ENCODE measurements at regions not wholly inside any gene's neighbourhood (a gene's known extent, or its start where the extent isn't known, plus 50 kb on each side); places are given as distances from the start of the nearest gene placed in this dataset.

DNA sequence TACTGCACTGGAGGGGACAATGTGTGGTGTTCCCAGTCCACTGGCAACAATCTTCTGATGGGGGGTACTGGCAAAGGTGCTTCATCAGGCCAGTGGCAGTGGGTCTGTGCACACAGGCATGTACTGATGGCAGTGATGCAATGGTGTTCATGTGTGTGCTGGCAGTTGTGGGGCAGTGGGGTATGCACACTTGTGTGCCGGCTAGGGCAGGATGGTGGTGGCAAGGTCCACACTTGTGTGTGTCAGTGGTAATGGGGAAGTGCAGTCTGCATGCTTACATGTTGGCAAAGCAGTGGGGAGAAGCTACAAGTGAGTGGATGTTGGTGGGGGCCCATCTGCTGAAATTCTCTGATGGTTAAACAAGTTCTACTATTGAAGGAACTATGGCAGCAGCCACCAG is 504.6 kb upstream of the ZNF462 start:
- no peak for DNase-seq

DNA sequence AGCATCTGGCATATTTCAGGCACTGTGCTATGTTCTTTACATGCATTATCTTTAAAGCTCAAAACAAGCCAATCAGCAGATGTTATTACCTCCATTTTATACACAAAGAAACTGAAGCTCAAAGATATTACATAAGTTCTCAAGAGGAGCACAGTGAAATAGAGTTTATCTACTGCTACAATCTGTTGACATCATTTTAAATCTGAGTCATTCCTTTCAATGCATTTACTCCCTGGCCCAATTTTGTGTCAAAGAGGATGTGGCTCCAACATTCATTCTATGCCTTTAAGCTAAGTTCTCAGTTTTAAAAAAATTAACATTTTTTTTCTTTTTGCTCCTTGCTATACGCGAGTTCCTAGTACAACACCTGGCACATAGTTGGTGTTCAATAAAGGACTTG is 486.3 kb upstream of the ZNF462 start:
- no peak for DNase-seq

GRCh38 chr9:106383072-106383471 is 479.9 kb upstream of the ZNF462 start:
- no peak for DNase-seq

GRCh38 chr9:106387965-106388364 is 475.0 kb upstream of the ZNF462 start:
- DNase-seq: no peak

GRCh38 chr9:106393226-106393625 is 469.7 kb upstream of the ZNF462 start:
- DNase-seq: no peak

DNA sequence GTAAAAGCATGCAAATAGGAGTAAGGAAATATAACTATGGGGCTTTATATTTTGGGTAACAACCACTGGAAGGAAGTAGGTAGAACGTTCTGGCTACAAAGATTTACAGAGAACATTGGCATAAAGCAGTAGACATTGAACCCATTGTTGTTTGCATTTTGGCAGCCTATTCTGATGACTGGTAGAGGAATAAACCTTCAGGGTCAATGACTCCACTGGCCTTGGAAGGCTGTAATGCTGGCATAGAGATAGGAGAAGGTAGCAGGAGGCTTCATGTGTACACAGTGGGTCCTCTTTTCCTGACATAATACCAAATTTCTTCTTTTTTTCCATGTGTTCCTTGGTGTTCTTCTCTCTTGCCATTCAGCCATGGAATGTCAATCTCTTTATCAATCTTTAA is 462.8 kb upstream of the ZNF462 start:
- no peak for DNase-seq

DNA sequence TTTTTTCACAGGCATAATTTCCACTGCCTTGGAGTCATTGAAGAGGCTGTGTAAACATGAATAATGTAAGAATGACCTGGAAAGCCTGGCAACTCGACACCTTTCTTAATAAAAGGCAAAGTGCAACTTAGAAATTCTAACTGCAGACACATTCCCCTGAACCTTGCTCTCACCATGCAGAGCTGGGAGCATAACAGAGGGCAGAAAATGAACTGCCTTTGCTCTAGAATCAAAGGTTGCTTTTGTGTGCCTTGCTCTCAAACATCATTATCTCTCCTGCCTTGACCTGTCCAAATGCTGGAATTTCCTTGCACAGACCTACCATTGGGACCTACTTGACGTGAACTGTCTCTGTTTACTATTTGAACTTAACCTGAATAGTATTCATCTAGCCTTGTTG is 462.0 kb upstream of the ZNF462 start:
- DNase-seq: no peak

DNA sequence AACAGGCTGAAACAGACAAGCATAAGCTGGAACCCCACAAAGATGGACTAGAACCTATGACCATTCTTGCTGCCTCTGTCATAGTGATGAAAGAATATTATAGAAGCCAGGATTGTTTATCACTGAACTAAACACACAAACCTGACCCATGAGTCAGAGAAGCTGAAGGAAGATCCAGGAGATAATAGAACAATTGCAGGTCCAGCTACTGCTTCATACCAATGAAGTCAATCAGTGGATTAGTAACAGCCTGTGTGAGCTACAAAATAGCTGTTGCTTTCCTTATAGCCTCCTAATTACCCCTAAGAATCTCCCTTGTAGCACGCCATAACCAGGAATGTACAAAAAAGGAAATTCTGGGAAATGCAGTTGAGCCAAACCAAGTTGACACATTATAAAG is 459.9 kb upstream of the ZNF462 start:
- DNase-seq: no peak

GRCh38 chr9:106404137-106404536 is 458.8 kb upstream of the ZNF462 start:
- no peak for DNase-seq

DNA sequence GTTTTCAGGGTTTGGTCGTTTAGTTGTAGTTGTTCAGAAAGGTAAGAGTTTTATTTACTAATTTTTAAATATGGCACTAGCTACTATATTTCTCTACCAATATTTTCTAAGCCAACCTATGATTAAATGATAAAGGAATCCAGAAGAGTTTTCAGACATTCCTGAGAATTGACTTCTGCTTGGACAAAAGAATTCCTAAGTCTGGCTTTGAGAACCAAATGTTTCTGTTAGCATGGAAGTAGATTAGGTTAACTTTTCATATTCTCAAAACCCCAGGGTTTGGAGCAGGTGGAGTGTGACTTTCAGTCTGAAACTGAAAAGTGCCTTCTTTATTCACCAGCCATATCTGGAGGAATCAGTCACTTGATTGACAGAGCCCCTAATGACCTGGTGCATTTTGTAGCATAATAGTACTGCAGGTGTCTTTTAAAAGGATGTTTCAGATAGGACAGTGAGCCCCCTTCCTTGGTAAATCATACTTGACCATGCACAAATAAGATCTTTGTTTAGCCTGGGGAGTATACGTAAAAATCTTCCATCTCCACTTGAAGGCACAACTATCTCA is 457.0 kb upstream of the ZNF462 start:
- DNase-seq: no peak

GRCh38 chr9:106414042-106414441 is 448.9 kb upstream of the ZNF462 start:
- DNase-seq: no peak

DNA sequence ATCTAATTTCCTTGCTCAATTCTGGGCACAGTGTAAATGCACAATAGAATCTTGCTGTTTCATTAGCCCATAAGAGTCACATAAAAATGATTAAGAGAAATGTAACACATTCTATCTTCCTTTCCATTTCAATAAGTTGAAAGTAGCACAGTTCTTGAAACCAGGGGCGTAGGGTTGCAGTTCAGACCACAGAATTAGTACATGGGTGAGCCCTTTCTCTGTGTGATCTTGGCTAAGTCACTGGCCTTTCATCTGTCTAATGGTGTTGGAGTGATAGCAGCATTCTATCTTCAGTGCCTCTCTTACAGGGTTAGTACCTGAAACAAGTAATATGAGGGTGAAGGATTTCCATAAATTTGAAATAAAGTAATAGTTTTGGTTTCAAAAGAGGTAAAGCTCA is 445.3 kb upstream of the ZNF462 start:
- no peak for DNase-seq

DNA sequence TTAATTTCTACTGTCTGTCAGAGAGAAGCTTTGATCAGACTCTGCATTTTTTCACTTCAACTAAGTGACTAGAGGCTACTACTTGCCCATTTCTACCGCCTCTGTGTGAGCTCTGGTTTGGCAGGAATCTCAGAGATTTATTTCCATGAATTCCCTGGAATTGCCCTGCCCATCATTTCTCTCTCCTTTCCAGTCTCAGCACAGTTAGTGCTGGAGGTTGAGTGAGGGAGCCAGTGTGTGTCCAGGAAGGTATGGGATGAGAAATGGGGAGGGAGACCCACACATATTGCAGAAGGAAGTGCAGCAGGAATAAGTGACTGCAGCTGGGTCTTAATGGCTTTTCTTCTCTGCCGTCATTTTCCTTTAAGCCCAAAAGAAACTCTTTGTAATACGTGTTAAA is 443.1 kb upstream of the ZNF462 start:
- DNase-seq: no peak

GRCh38 chr9:106420511-106420944 is 442.4 kb upstream of the ZNF462 start:
- DNase-seq: peak; percentile 19

DNA sequence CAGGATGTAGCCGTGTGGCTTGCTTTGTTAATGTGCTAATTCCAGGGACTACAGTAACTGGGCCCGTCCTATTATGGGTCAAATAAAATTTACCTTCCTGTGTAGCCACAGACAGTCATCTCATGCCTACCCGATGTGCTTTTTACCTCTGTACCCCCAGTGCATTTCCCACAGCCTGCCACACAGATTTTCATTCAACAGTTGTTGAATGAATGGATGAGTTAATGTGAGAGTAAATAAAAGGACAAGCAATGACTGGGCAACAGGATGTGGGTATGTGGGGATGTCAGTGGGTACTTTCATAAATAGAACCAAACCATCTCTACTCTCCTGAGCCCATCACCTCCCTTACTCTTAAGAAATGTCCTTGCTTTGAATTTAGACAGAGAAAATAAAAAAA is 441.2 kb upstream of the ZNF462 start:
- no peak for DNase-seq

DNA sequence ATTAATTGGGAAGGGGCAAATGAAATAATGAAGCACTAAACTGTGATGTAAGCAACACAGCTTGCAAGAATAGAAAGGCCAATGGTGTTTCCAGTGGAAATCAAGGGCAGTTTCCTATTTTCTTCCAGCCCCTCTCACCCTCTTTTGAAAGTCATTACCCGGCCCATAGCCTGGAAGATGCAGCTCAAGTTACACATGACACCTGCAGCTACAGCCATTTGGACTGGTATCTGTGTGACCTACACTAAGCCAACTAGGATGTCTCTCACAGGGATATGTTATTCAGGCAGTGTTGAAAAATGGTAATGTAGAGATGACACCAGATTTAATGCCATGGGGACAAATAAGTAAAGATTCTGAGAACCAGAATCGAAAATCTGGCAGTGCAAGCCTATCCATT is 439.4 kb upstream of the ZNF462 start:
- DNase-seq: no peak

GRCh38 chr9:106432631-106433030 is 430.3 kb upstream of the ZNF462 start:
- DNase-seq: no peak

DNA sequence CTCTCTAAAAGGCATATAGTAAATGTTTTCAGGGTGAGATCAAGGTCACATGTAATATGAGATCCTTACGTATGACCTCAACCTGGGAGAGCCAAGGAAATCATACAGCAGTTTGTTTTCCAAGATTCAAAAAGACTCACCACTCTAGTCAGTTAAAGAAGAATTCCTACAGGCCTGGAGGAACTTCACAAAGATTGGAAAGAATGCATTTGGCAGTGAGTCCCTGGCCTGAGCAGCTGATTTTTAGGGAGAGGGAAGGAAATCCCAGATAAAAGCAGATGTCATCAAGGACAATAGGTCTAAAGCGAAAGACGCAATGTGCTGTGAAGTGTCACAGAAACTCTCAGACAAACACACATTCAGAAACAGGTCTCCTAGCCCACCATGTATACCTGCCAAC is 424.0 kb upstream of the ZNF462 start:
- no peak for DNase-seq

GRCh38 chr9:106441283-106441682 is 421.7 kb upstream of the ZNF462 start:
- no peak for DNase-seq

DNA sequence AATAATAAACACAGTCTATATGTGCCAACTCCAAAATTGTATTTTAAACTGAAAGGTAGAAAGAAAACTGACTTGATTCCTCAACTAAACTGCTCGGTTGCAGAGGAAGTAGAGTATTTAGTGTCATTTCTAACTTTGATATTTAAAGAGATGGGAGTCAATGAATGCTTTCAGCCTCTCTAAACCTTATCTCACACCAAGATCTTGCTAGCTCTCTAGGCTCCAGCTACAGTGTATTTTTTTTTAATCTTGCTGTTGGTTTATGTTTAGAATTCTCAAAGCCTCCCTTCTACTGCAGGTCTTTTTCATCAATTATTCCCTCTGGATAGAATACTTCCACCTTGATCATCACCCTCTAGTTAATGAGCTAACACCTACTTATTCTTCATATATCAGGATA is 419.4 kb upstream of the ZNF462 start:
- no peak for DNase-seq

- no peak for DNase-seq
These were observed 417.9 kb upstream of the ZNF462 start for GRCh38 chr9:106445107-106445506.

- DNase-seq: no peak
These were observed 413.5 kb upstream of the ZNF462 start for GRCh38 chr9:106449336-106449927.

GRCh38 chr9:106450549-106450948 is 412.4 kb upstream of the ZNF462 start:
- no peak for DNase-seq

GRCh38 chr9:106451223-106451622 is 411.7 kb upstream of the ZNF462 start:
- no peak for DNase-seq

GRCh38 chr9:106456581-106456980 is 406.4 kb upstream of the ZNF462 start:
- DNase-seq: no peak

All from MV-4-11 (cell line).